ENCODE measurements at regions not wholly inside any gene's neighbourhood (a gene's known extent, or its start where the extent isn't known, plus 50 kb on each side); places are given as distances from the start of the nearest gene placed in this dataset.

GRCh38 chr21:17730782-17731181 is 88.4 kb downstream of the C21orf91 start (continued):
- TF ChIP-seq POU5F1 (IDR thresholded peaks at IDR 0.05; ENCODE audit: low read depth, low read length): no peak
- no peak for TF ChIP-seq KDM4A (IDR thresholded peaks at IDR 0.05; ENCODE audit: low read depth, low read length, severe bottlenecking)
- TF ChIP-seq CBX8 (IDR thresholded peaks at IDR 0.05; ENCODE audit: borderline replicate concordance, low read depth, low read length): no peak
- no peak for TF ChIP-seq CTBP2 (IDR thresholded peaks at IDR 0.05; ENCODE audit: borderline replicate concordance, insufficient read depth, insufficient read length, low read length)

Measured in H1 (cell line).